ENCODE measurements at regions not wholly inside any gene's neighbourhood (a gene's known extent, or its start where the extent isn't known, plus 50 kb on each side); places are given as distances from the start of the nearest gene placed in this dataset.

- no peaks in the 10 kb centered on the region for H3K36me3 ChIP-seq (ENCODE audit: control insufficient read depth in 4 of 4, insufficient read depth in 3 of 4, low read depth in 1 of 4, low read length in 3 of 4)
- no peak for DNase-seq (ENCODE audit: low spot score)
- peaks cover 6 to 15% (median 13%) of the 10 kb centered on the region in 4 donors for H3K4me1 ChIP-seq (ENCODE audit: control insufficient read depth in 4 of 4, insufficient read depth in 4 of 4, low read length in 3 of 4)
- TF ChIP-seq ZBTB33 (IDR thresholded peaks at IDR 0.05) (no peak), TAF1 (conservative IDR thresholded peaks at IDR 0.05) (no peak), FOXA2 (IDR thresholded peaks at IDR 0.05) (no peak)
- no peak overlapping the region for H3K4me3 ChIP-seq (ENCODE audit: low read depth in 1 of 3, low read length in 3 of 3)
- no peaks in the 10 kb centered on the region for H3K9me3 ChIP-seq (ENCODE audit: control insufficient read depth in 4 of 4, low read length in 3 of 4)
- 90% methylated on average over 9 of the region's 9 CpGs for WGBS
- H3K9ac ChIP-seq (ENCODE audit: low read depth in 1 of 2, low read length in 2 of 2), result no peak overlapping the region
- H3K27me3 ChIP-seq (ENCODE audit: control insufficient read depth in 4 of 4, insufficient read depth in 4 of 4, low read length in 3 of 4), result no peaks in the 10 kb centered on the region
- no peak overlapping the region for H3K27ac ChIP-seq (ENCODE audit: low read depth in 1 of 2, low read length in 2 of 2)
Measured at GRCh38 chr20:53880108-53880641, 190.2 kb downstream of the BCAS1 start.

GRCh38 chr20:53879048-53879684 lies 191.2 kb downstream of the BCAS1 start:
- Histone ChIP-seq H3K36me3 (ENCODE audit: control insufficient read depth in 4 of 4, insufficient read depth in 3 of 4, low read depth in 1 of 4, low read length in 3 of 4) (no peaks in the 10 kb centered on the region), H3K27me3 (ENCODE audit: control insufficient read depth in 4 of 4, insufficient read depth in 4 of 4, low read length in 3 of 4) (no peaks in the 10 kb centered on the region), H3K4me3 (ENCODE audit: low read depth in 1 of 3, low read length in 3 of 3) (peak overlapping the region in 1 of 3 donors; percentile 26), H3K4me1 (ENCODE audit: control insufficient read depth in 4 of 4, insufficient read depth in 4 of 4, low read length in 3 of 4) (peaks cover 6 to 15% (median 13%) of the 10 kb centered on the region in 4 donors), H3K27ac (ENCODE audit: low read depth in 1 of 2, low read length in 2 of 2) (peak overlapping the region; percentile 60 to 64), H3K9me3 (ENCODE audit: control insufficient read depth in 4 of 4, low read length in 3 of 4) (no peaks in the 10 kb centered on the region), H3K9ac (ENCODE audit: low read depth in 1 of 2, low read length in 2 of 2) (no peak overlapping the region)
- WGBS, result 59% methylated on average over 10 of the region's 10 CpGs
- TF ChIP-seq RAD21 (IDR thresholded peaks at IDR 0.05) (no peak), MAX (IDR thresholded peaks at IDR 0.05) (no peak), TAF1 (conservative IDR thresholded peaks at IDR 0.05) (no peak), NR2F2 (IDR thresholded peaks at IDR 0.05) (no peak), FOXA1 (IDR thresholded peaks at IDR 0.05) (no peak), ZBTB33 (IDR thresholded peaks at IDR 0.05) (no peak), FOXA2 (IDR thresholded peaks at IDR 0.05) (no peak), RXRA (IDR thresholded peaks at IDR 0.05) (no peak), JUND (IDR thresholded peaks at IDR 0.05) (no peak), GABPA (IDR thresholded peaks at IDR 0.05 in 1 of 2, conservative IDR thresholded peaks at IDR 0.05 in 1 of 2) (no peak)
- no peak for DNase-seq (ENCODE audit: low spot score)

GRCh38 chr20:53878262-53879047 lies 191.9 kb downstream of the BCAS1 start:
- DNase-seq (ENCODE audit: low spot score), result no peak
- Histone ChIP-seq H3K9ac (ENCODE audit: low read depth in 1 of 2, low read length in 2 of 2) (peak overlapping the region; percentile 2 to 3), H3K27ac (ENCODE audit: low read depth in 1 of 2, low read length in 2 of 2) (peak overlapping the region; percentile 60 to 64), H3K4me1 (ENCODE audit: control insufficient read depth in 4 of 4, insufficient read depth in 4 of 4, low read length in 3 of 4) (peaks cover 6 to 15% (median 13%) of the 10 kb centered on the region in 4 donors), H3K36me3 (ENCODE audit: control insufficient read depth in 4 of 4, insufficient read depth in 3 of 4, low read depth in 1 of 4, low read length in 3 of 4) (no peaks in the 10 kb centered on the region), H3K27me3 (ENCODE audit: control insufficient read depth in 4 of 4, insufficient read depth in 4 of 4, low read length in 3 of 4) (no peaks in the 10 kb centered on the region), H3K9me3 (ENCODE audit: control insufficient read depth in 4 of 4, low read length in 3 of 4) (no peaks in the 10 kb centered on the region), H3K4me3 (ENCODE audit: low read depth in 1 of 3, low read length in 3 of 3) (peak overlapping the region in 2 of 3 donors; percentile 26 to 42)
- 25% methylated on average over 6 of the region's 6 CpGs for WGBS
- TF ChIP-seq SP1 (IDR thresholded peaks at IDR 0.05) (peak; percentile 41), HNF4A (conservative IDR thresholded peaks at IDR 0.05) (peak; percentile 49 to 68), NR2F2 (IDR thresholded peaks at IDR 0.05) (peak; percentile 41), RAD21 (IDR thresholded peaks at IDR 0.05) (peak; percentile 39 to 46), ATF3 (IDR thresholded peaks at IDR 0.05) (peak; percentile 64), REST (IDR thresholded peaks at IDR 0.05) (peak; percentile 36), JUND (IDR thresholded peaks at IDR 0.05) (peak in 1 of 2 donors; percentile 18), FOXA2 (IDR thresholded peaks at IDR 0.05) (peak; percentile 24), RXRA (IDR thresholded peaks at IDR 0.05) (peak; percentile 51 to 60), HNF4G (IDR thresholded peaks at IDR 0.05) (no peak), TAF1 (conservative IDR thresholded peaks at IDR 0.05) (no peak), EGR1 (IDR thresholded peaks at IDR 0.05; ENCODE audit: low read depth in 2 of 2) (no peak), YY1 (IDR thresholded peaks at IDR 0.05) (no peak), MAX (IDR thresholded peaks at IDR 0.05) (no peak)

Data from liver (tissue), 7 donors.